DMS53 (cell line): ENCODE measurements at regions not wholly inside any gene's neighbourhood (a gene's known extent, or its start where the extent isn't known, plus 50 kb on each side); places are given as distances from the start of the nearest gene placed in this dataset.

Experiments used
- DNase-seq: peaks from one replicate; lab custom pipeline; 2025; lab: John Stamatoyannopoulos, UW

GRCh38 chr15:81939604-81940440 is 106.0 kb downstream of the MEX3B start:
- DNase-seq, result peak; percentile 65

GRCh38 chr15:81937189-81937588 is 108.6 kb downstream of the MEX3B start:
- no peak for DNase-seq

- no peak for DNase-seq
Measured at GRCh38 chr15:81930582-81931369, 115.0 kb downstream of the MEX3B start.

- DNase-seq, result no peak
Measured at GRCh38 chr15:81929557-81929956, 116.3 kb downstream of the MEX3B start.

- no peak for DNase-seq
Measured at GRCh38 chr15:81926981-81927380, 118.8 kb downstream of the MEX3B start.

GRCh38 chr15:81924729-81925128 is 121.1 kb downstream of the MEX3B start:
- DNase-seq, result no peak

- DNase-seq, result no peak
Measured at GRCh38 chr15:81923561-81924350, 122.1 kb downstream of the MEX3B start.

- DNase-seq, result no peak
Measured at GRCh38 chr15:81922143-81922542, 123.7 kb downstream of the MEX3B start.

- no peak for DNase-seq
Measured at GRCh38 chr15:81921163-81921562, 124.7 kb downstream of the MEX3B start.

- peak; percentile 7 for DNase-seq
Measured at GRCh38 chr15:81918767-81919166, 127.1 kb downstream of the MEX3B start.

- no peak for DNase-seq
Measured at GRCh38 chr15:81916451-81916850, 129.4 kb downstream of the MEX3B start.

GRCh38 chr15:81915990-81916389 is 129.8 kb downstream of the MEX3B start:
- DNase-seq, result no peak

- no peak for DNase-seq
Measured at GRCh38 chr15:81914734-81915256, 131.0 kb downstream of the MEX3B start.

- no peak for DNase-seq
Measured at GRCh38 chr15:81914333-81914732, 131.5 kb downstream of the MEX3B start.

- DNase-seq, result no peak
Measured at GRCh38 chr15:81911022-81911971, 134.5 kb downstream of the MEX3B start.

- DNase-seq, result no peak
Measured at GRCh38 chr15:81910355-81911021, 135.3 kb downstream of the MEX3B start.

GRCh38 chr15:81909011-81909358 is 136.8 kb downstream of the MEX3B start:
- no peak for DNase-seq

GRCh38 chr15:81908111-81908510 is 137.7 kb downstream of the MEX3B start:
- no peak for DNase-seq

GRCh38 chr15:81907521-81907920 is 138.3 kb downstream of the MEX3B start:
- DNase-seq, result no peak

GRCh38 chr15:81905889-81906288 is 139.9 kb downstream of the MEX3B start:
- DNase-seq, result no peak

- DNase-seq, result no peak
Measured at GRCh38 chr15:81901319-81901718, 144.5 kb downstream of the MEX3B start.
